SK-N-SH treated with all-trans-retinoic acid at 6 μM for 48 hours (cell line): ENCODE measurements at regions not wholly inside any gene's neighbourhood (a gene's known extent, or its start where the extent isn't known, plus 50 kb on each side); places are given as distances from the start of the nearest gene placed in this dataset.

Experiments
- ATAC-seq: fragments of 200-7000 bp; cut with Tn5 transposase; 3 replicates; pipeline ENCODE4 v1.9.1; 2020; ENCODE audit warnings: mild to moderate bottlenecking, moderate library complexity
- ARNTL ChIP-seq: fragments of 450-650 bp; formaldehyde crosslinking; IDR thresholded peaks from 2 replicates; pipeline ENCODE4 v1.5.0; 2020; ENCODE audit warnings: low read depth, mild to moderate bottlenecking, moderate library complexity, borderline replicate concordance
- CSDC2 ChIP-seq: fragments of 250-450 bp; sonication (Bioruptor Pico); IDR thresholded peaks from 2 replicates; pipeline ENCODE4 v1.5.0; 2020; ENCODE audit warnings: mild to moderate bottlenecking, moderate library complexity
- CSRNP3 ChIP-seq: fragments of 250-450 bp; sonication (Bioruptor Pico); IDR thresholded peaks from 2 replicates; pipeline ENCODE4 v1.5.1; 2021; ENCODE audit warnings: mild to moderate bottlenecking, moderate library complexity
- ESRRG ChIP-seq: fragments of 250-450 bp; sonication (Bioruptor Pico); IDR thresholded peaks from 2 replicates; pipeline ENCODE4 v1.6.1; 2021; ENCODE audit warnings: mild to moderate bottlenecking
- GLIS3 ChIP-seq: fragments of 250-450 bp; sonication (Bioruptor Pico); IDR thresholded peaks from 2 replicates; pipeline ENCODE4 v1.5.0; 2020; ENCODE audit warnings: mild to moderate bottlenecking, moderate library complexity
- ISL1 ChIP-seq: fragments of 250-450 bp; sonication (Bioruptor Pico); IDR thresholded peaks from 2 replicates; pipeline ENCODE4 v2.1.2; 2022; ENCODE audit warnings: mild to moderate bottlenecking, moderate library complexity
- OSR1 ChIP-seq: fragments of 250-450 bp; sonication (Bioruptor Pico); IDR thresholded peaks from 2 replicates; pipeline ENCODE4 v1.8.0; 2022; ENCODE audit warnings: moderate library complexity, mild to moderate bottlenecking, inconsistent platforms
- PPARA ChIP-seq: fragments of 250-450 bp; sonication (Bioruptor Pico); IDR thresholded peaks from 2 replicates; pipeline ENCODE4 v1.5.0; 2020; ENCODE audit warnings: mild to moderate bottlenecking, borderline replicate concordance
- RARB ChIP-seq: fragments of 250-450 bp; sonication (Bioruptor Pico); IDR thresholded peaks from 2 replicates; pipeline ENCODE4 v1.8.0; 2021; ENCODE audit warnings: mild to moderate bottlenecking, moderate library complexity
- SNAI2 ChIP-seq: fragments of 250-450 bp; sonication (Bioruptor Pico); IDR thresholded peaks from 2 replicates; pipeline ENCODE4 v1.5.0; 2020; ENCODE audit warnings: mild to moderate bottlenecking, moderate library complexity
- TCF4 ChIP-seq: fragments of 250-450 bp; sonication (Bioruptor Pico); IDR thresholded peaks from 2 replicates; pipeline ENCODE4 v1.8.0; 2021; ENCODE audit warnings: mild to moderate bottlenecking, moderate library complexity, borderline replicate concordance
- TOX ChIP-seq: fragments of 250-450 bp; sonication (Bioruptor Pico); IDR thresholded peaks from 2 replicates; pipeline ENCODE4 v1.8.0; 2021; ENCODE audit warnings: mild to moderate bottlenecking, moderate library complexity, borderline replicate concordance
- ZC3H10 ChIP-seq: fragments of 250-450 bp; sonication (Bioruptor Pico); IDR thresholded peaks from 2 replicates; pipeline ENCODE4 v1.5.1; 2021; ENCODE audit warnings: mild to moderate bottlenecking, moderate library complexity
- ZFP3 ChIP-seq: fragments of 250-450 bp; sonication (Bioruptor Pico); IDR thresholded peaks from 2 replicates; pipeline ENCODE4 v1.5.0; 2020; ENCODE audit warnings: mild to moderate bottlenecking, moderate library complexity
- ZFP30 ChIP-seq: fragments of 450-650 bp; formaldehyde crosslinking; IDR thresholded peaks from 2 replicates; pipeline ENCODE4 v1.5.0; 2022; ENCODE audit warnings: mild to moderate bottlenecking, moderate library complexity
- ZNF565 ChIP-seq: fragments of 450-650 bp; formaldehyde crosslinking; conservative IDR thresholded peaks from 2 replicates; pipeline ENCODE4 v1.5.0; 2020; ENCODE audit warnings: low read depth, mild to moderate bottlenecking, moderate library complexity
- ZNF70 ChIP-seq: fragments of 450-650 bp; formaldehyde crosslinking; IDR thresholded peaks from 2 replicates; pipeline ENCODE4 v1.5.0; 2020; ENCODE audit warnings: mild to moderate bottlenecking, moderate library complexity
- ZNF8 ChIP-seq: fragments of 450-650 bp; formaldehyde crosslinking; IDR thresholded peaks from 2 replicates; pipeline ENCODE4 v1.5.0; 2020; ENCODE audit warnings: mild to moderate bottlenecking, moderate library complexity
- TF ChIP-seq, protein P1 (sequence below): fragments of 250-450 bp; sonication (Bioruptor Pico); IDR thresholded peaks from 2 replicates; pipeline ENCODE4 v1.5.0; 2020; ENCODE audit warnings: mild to moderate bottlenecking, moderate library complexity
- TF ChIP-seq, protein P2 (sequence below): fragments of 250-450 bp; sonication (Bioruptor Pico); IDR thresholded peaks from 2 replicates; pipeline ENCODE4 v1.8.0; 2021; ENCODE audit warnings: low read depth, mild to moderate bottlenecking, moderate library complexity, borderline replicate concordance

DNA sequence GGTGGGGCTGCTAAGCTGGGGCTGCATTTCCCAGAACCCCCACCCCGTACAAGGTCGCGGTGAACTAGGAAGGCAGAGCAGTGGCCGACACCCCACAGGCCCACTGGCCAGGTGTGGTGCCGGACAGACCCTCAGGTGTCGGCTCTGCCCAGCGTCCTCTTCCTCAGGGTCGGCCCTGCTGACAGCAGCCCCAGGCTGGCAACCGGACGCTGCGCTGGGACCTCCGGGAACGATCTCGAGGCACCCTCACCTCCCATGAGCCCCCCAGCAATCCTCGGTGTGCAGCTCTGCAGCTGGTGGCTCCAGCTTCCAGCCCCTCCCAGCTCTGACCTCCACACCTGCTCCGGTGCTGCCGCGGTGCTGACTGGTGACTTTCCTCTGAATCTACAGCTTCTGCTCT is 142.9 kb upstream of the SPACA7 start (continued):
- TF ChIP-seq, protein P1, sequence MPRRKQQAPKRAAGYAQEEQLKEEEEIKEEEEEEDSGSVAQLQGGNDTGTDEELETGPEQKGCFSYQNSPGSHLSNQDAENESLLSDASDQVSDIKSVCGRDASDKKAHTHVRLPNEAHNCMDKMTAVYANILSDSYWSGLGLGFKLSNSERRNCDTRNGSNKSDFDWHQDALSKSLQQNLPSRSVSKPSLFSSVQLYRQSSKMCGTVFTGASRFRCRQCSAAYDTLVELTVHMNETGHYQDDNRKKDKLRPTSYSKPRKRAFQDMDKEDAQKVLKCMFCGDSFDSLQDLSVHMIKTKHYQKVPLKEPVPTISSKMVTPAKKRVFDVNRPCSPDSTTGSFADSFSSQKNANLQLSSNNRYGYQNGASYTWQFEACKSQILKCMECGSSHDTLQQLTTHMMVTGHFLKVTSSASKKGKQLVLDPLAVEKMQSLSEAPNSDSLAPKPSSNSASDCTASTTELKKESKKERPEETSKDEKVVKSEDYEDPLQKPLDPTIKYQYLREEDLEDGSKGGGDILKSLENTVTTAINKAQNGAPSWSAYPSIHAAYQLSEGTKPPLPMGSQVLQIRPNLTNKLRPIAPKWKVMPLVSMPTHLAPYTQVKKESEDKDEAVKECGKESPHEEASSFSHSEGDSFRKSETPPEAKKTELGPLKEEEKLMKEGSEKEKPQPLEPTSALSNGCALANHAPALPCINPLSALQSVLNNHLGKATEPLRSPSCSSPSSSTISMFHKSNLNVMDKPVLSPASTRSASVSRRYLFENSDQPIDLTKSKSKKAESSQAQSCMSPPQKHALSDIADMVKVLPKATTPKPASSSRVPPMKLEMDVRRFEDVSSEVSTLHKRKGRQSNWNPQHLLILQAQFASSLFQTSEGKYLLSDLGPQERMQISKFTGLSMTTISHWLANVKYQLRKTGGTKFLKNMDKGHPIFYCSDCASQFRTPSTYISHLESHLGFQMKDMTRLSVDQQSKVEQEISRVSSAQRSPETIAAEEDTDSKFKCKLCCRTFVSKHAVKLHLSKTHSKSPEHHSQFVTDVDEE (CRISPR knock-in tag): no peak
- TF ChIP-seq ARNTL (CRISPR knock-in tag): no peak
- no peak for TF ChIP-seq GLIS3
- no peak for TF ChIP-seq ZC3H10
- TF ChIP-seq, protein P2, sequence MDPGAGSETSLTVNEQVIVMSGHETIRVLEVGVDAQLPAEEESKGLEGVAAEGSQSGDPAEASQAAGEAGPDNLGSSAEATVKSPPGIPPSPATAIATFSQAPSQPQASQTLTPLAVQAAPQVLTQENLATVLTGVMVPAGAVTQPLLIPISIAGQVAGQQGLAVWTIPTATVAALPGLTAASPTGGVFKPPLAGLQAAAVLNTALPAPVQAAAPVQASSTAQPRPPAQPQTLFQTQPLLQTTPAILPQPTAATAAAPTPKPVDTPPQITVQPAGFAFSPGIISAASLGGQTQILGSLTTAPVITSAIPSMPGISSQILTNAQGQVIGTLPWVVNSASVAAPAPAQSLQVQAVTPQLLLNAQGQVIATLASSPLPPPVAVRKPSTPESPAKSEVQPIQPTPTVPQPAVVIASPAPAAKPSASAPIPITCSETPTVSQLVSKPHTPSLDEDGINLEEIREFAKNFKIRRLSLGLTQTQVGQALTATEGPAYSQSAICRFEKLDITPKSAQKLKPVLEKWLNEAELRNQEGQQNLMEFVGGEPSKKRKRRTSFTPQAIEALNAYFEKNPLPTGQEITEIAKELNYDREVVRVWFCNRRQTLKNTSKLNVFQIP (CRISPR knock-in tag): no peak
- no peak for TF ChIP-seq ZNF8 (CRISPR knock-in tag)

- no peak for ATAC-seq
- TF ChIP-seq ISL1 (CRISPR knock-in tag) (no peak), SNAI2 (CRISPR knock-in tag) (no peak), ZFP3 (CRISPR knock-in tag) (no peak), ZC3H10 (no peak), OSR1 (CRISPR knock-in tag) (no peak), RARB (CRISPR knock-in tag) (no peak), TOX (CRISPR knock-in tag) (no peak), ZNF70 (CRISPR knock-in tag) (no peak)
- TF ChIP-seq, protein P2 (CRISPR knock-in tag): no peak
Observed at GRCh38 chr13:112233716-112234115, 142.4 kb upstream of the SPACA7 start.

GRCh38 chr13:112234131-112234875 is 141.9 kb upstream of the SPACA7 start:
- no peak for ATAC-seq
- TF ChIP-seq ZNF8 (CRISPR knock-in tag) (no peak), CSDC2 (no peak), ARNTL (CRISPR knock-in tag) (no peak), PPARA (CRISPR knock-in tag) (no peak), ESRRG (CRISPR knock-in tag) (no peak), ZFP30 (CRISPR knock-in tag) (no peak), TCF4 (no peak), ISL1 (CRISPR knock-in tag) (no peak), ZC3H10 (no peak), ZNF565 (no peak), ZNF70 (CRISPR knock-in tag) (no peak), OSR1 (CRISPR knock-in tag) (no peak), ZFP3 (CRISPR knock-in tag) (no peak), SNAI2 (CRISPR knock-in tag) (no peak), CSRNP3 (CRISPR knock-in tag) (no peak)
- TF ChIP-seq, protein P2 (CRISPR knock-in tag): no peak
